GM12878 (cell line): ENCODE measurements at regions not wholly inside any gene's neighbourhood (a gene's known extent, or its start where the extent isn't known, plus 50 kb on each side); places are given as distances from the start of the nearest gene placed in this dataset.

Experiments used
- ATAC-seq: fragments of 200-7000 bp; cut with Tn5 transposase; 3 replicates; pipeline ENCODE4 v1.9.1; 2020; ENCODE audit warnings: mild to moderate bottlenecking, moderate library complexity
- BruUV-seq: library from RNA; stranded (reverse); fragments of 400-500 nt; replicated peaks from 2 replicates; lab custom pipeline; 2021; lab: Mats Ljungman, UMichigan
- CTCF ChIA-PET: fragments of 300-600 bp; sonication (Branson Sonifier 250); formaldehyde crosslinking; extraction: SDS; loops from one replicate; lab custom pipeline; 2021; ENCODE audit warnings: inconsistent platforms; lab: Yijun Ruan, JAX
- POLR2A ChIA-PET: fragments of 350-600 bp; formaldehyde crosslinking; extraction: SDS; loops from one replicate; lab custom pipeline; 2021; ENCODE audit warnings: inconsistent platforms; lab: Charles Lee
- RAD21 ChIA-PET: fragments of 300-600 bp; sonication (Branson Sonifier 250); formaldehyde crosslinking; loops from one replicate; lab custom pipeline; 2023; ENCODE audit warnings: antibody characterized with exemption; ENCODE audit not compliant: unreplicated experiment; lab: Charles Lee
- SMC1A ChIA-PET: fragments of 300-600 bp; sonication (Branson Sonifier 250); formaldehyde crosslinking; loops from one replicate; lab custom pipeline; 2023; ENCODE audit not compliant: unreplicated experiment, uncharacterized antibody; lab: Charles Lee
- DNase-seq: peaks from one replicate; pipeline ENCODE4 v3.0.0-alpha.2; 2011; ENCODE audit warnings: low read depth, low spot score
- FAIRE-seq: peaks from 3 replicates; lab custom pipeline; 2011; peaks lifted over from hg19 to GRCh38; lab: Jason Lieb, UNC
- H2AFZ ChIP-seq: 2 replicates; pipeline ENCODE4 v1.6.0; 2011; ENCODE audit warnings: low read depth, low read length, control low read depth; ENCODE audit not compliant: control insufficient read depth
- H3K27ac ChIP-seq: 2 replicates; pipeline ENCODE4 v1.5.1; 2011; ENCODE audit warnings: control low read depth; ENCODE audit not compliant: control insufficient read depth, insufficient read depth
- H3K27me3 ChIP-seq, 2 experiments: replicated peaks in 1 of 2; 2 replicates each; pipeline versions ENCODE4 v1.6.0 to v1.6.1; 2011; ENCODE audit warnings: low read length in 1 of 2; ENCODE audit not compliant: control insufficient read depth in 2 of 2, insufficient read depth in 2 of 2
- H3K36me3 ChIP-seq, 2 experiments: 2 replicates each; pipeline ENCODE4 v1.5.1; 2011; ENCODE audit warnings: low read length in 1 of 2; ENCODE audit not compliant: control insufficient read depth in 2 of 2, insufficient read depth in 2 of 2
- H3K4me1 ChIP-seq: 2 replicates; pipeline ENCODE4 v1.6.1; 2011; ENCODE audit warnings: mild to moderate bottlenecking, low read length, moderate library complexity, mixed read lengths; ENCODE audit not compliant: control insufficient read depth, insufficient read depth
- H3K4me2 ChIP-seq: 2 replicates; pipeline ENCODE4 v1.6.0; 2011; ENCODE audit warnings: control low read depth; ENCODE audit not compliant: control insufficient read depth, insufficient read depth
- H3K4me3 ChIP-seq: fragments of 200-600 bp; sonication (generic); 2 replicates; pipeline ENCODE4 v1.5.1; 2016
- H3K79me2 ChIP-seq: 2 replicates; pipeline ENCODE4 v1.6.0; 2011; ENCODE audit warnings: low read length; ENCODE audit not compliant: control insufficient read depth, insufficient read depth
- H3K9ac ChIP-seq: 2 replicates; pipeline ENCODE4 v1.8.0; 2011; ENCODE audit warnings: low read length, control low read depth, mixed read lengths; ENCODE audit not compliant: control insufficient read depth, insufficient read depth
- H3K9me3 ChIP-seq: replicated peaks from 3 replicates; pipeline ENCODE4 v1.5.1; 2011; ENCODE audit warnings: mild to moderate bottlenecking, low read length; ENCODE audit not compliant: control insufficient read depth, insufficient read depth
- H4K20me1 ChIP-seq: 2 replicates; pipeline ENCODE4 v1.6.0; 2011; ENCODE audit not compliant: control insufficient read depth, insufficient read depth
- CBFB ChIP-seq: IDR thresholded peaks from 2 replicates; pipeline ENCODE4 v1.6.1; 2016; ENCODE audit warnings: antibody characterized with exemption, low read depth
- FOXK2 ChIP-seq: fragments of 450-650 bp; IDR thresholded peaks from 2 replicates; pipeline ENCODE4 v1.6.1; 2017; ENCODE audit warnings: mild to moderate bottlenecking, moderate library complexity
- JUNB ChIP-seq: IDR thresholded peaks from 2 replicates; pipeline ENCODE4 v1.6.1; 2016; ENCODE audit warnings: antibody characterized with exemption, mild to moderate bottlenecking
- JUND ChIP-seq: IDR thresholded peaks from 2 replicates; pipeline ENCODE4 v1.6.1; 2012; ENCODE audit warnings: low read depth, mild to moderate bottlenecking, low read length, improper control_type of control experiment, moderate library complexity
- LARP7 ChIP-seq: fragments of 450-650 bp; IDR thresholded peaks from 2 replicates; pipeline ENCODE4 v1.6.1; 2017; ENCODE audit warnings: mild to moderate bottlenecking
- MEF2A ChIP-seq: IDR thresholded peaks from 2 replicates; pipeline ENCODE4 v1.6.1; 2011; ENCODE audit warnings: low read depth, mild to moderate bottlenecking, low read length, moderate library complexity; ENCODE audit not compliant: insufficient read depth
- NFXL1 ChIP-seq: fragments of 450-650 bp; IDR thresholded peaks from 2 replicates; pipeline ENCODE4 v1.6.1; 2017; ENCODE audit warnings: antibody characterized with exemption, mild to moderate bottlenecking, borderline replicate concordance
- NRF1 ChIP-seq: conservative IDR thresholded peaks from 2 replicates; pipeline ENCODE4 v1.6.1; 2011; ENCODE audit warnings: mild to moderate bottlenecking, low read depth, low read length, improper control_type of control experiment
- RB1 ChIP-seq: fragments of 450-650 bp; formaldehyde crosslinking; IDR thresholded peaks from 2 replicates; pipeline ENCODE4 v1.6.1; 2017; ENCODE audit warnings: mild to moderate bottlenecking, borderline replicate concordance
- SMAD5 ChIP-seq: IDR thresholded peaks from 2 replicates; pipeline ENCODE4 v1.6.1; 2016; ENCODE audit warnings: antibody characterized with exemption, low read depth
- SREBF1 ChIP-seq: IDR thresholded peaks from 2 replicates; pipeline ENCODE4 v1.6.1; 2012; ENCODE audit warnings: mild to moderate bottlenecking, low read length
- TARDBP ChIP-seq: IDR thresholded peaks from 2 replicates; pipeline ENCODE4 v1.6.1; 2016; ENCODE audit warnings: borderline replicate concordance
- TCF3 ChIP-seq: IDR thresholded peaks from 2 replicates; pipeline ENCODE4 v1.6.1; 2012; ENCODE audit warnings: low read depth, mild to moderate bottlenecking, low read length, borderline replicate concordance; ENCODE audit not compliant: insufficient read depth
- TCF7 ChIP-seq: IDR thresholded peaks from 2 replicates; pipeline ENCODE4 v1.6.1; 2014; ENCODE audit warnings: antibody characterized with exemption, borderline replicate concordance
- WGBS: methylation state at CpG from one replicate; pipeline ENCODE4 v1.1.6; 2016; ENCODE audit warnings: low lambda C conversion rate; ENCODE audit not compliant: insufficient replicate concordance, insufficient coverage; ENCODE audit errors: missing lambda C conversion rate; 5-methylcytosine and 5-hydroxymethylcytosine counted together
- in situ Hi-C: fragments of 300-500 bp; cut with MboI; formaldehyde crosslinking; loops from 9 replicates; pipeline ENCODE4 v1.14.3; 2018; ENCODE audit warnings: mixed read lengths
- intact Hi-C: fragments of 100-400 bp; cut with micrococcal nuclease; formaldehyde crosslinking; loops from one replicate; pipeline ENCODE4 v1.14.2; 2022; ENCODE audit not compliant: unreplicated experiment
- TF ChIP-seq, protein P1 (sequence below): IDR thresholded peaks from 2 replicates; pipeline ENCODE4 v1.6.1; 2012; ENCODE audit warnings: low read length, inconsistent platforms
- TF ChIP-seq, protein P2 (sequence below): fragments of 450-650 bp; formaldehyde crosslinking; IDR thresholded peaks from 2 replicates; pipeline ENCODE4 v1.4.0; 2020; ENCODE audit warnings: mild to moderate bottlenecking, moderate library complexity

DNA sequence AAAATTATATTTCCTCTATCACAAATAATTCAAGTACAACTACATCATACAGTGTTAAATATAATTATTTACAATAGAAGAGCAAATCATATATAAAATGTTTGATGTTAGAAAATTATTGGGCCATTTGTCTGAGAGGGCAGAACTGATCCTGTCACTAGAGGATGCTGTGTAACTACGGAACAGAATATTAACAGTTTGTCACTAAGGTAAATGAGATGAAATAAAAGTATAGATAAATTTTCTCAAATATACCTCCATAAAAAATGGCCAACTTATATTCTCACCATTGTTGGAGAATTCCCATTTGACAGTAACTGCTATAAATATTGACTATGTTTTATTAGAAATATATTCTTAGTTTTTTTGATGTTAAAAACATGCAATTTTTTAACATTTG is 1067.4 kb upstream of the DDX18 start:
- Histone ChIP-seq H3K4me3 (no peak overlapping the region), H4K20me1 (no peaks in the 10 kb centered on the region), H3K36me3 (no peaks in the 10 kb centered on the region), H3K27me3 (no peaks in the 10 kb centered on the region), H3K4me2 (no peak overlapping the region), H3K27ac (no peak overlapping the region), H3K79me2 (no peaks in the 10 kb centered on the region), H3K9ac (no peak overlapping the region), H2AFZ (no peak overlapping the region), H3K4me1 (no peaks in the 10 kb centered on the region), H3K9me3 (no peaks in the 10 kb centered on the region)
- in situ Hi-C loops (no loop called here), intact Hi-C loops (no loop called here)
- RAD21 ChIA-PET, result no interaction called here
- no TSS peak for BruUV-seq
- POLR2A ChIA-PET, result no interaction called here
- ATAC-seq (no peak), DNase-seq (no peak), FAIRE-seq (no peak)
- TF ChIP-seq MEF2A, result no peak
- no peak for TF ChIP-seq LARP7
- no peak for TF ChIP-seq SMAD5
- no peak for TF ChIP-seq RB1
- TF ChIP-seq, protein P1, sequence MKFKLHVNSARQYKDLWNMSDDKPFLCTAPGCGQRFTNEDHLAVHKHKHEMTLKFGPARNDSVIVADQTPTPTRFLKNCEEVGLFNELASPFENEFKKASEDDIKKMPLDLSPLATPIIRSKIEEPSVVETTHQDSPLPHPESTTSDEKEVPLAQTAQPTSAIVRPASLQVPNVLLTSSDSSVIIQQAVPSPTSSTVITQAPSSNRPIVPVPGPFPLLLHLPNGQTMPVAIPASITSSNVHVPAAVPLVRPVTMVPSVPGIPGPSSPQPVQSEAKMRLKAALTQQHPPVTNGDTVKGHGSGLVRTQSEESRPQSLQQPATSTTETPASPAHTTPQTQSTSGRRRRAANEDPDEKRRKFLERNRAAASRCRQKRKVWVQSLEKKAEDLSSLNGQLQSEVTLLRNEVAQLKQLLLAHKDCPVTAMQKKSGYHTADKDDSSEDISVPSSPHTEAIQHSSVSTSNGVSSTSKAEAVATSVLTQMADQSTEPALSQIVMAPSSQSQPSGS, result no peak
- no peak for TF ChIP-seq FOXK2
- no peak for TF ChIP-seq TCF7
- no peak for TF ChIP-seq JUND
- TF ChIP-seq JUNB, result no peak
- SMC1A ChIA-PET, result no interaction called here
- 0% methylated on average over 1 of the region's 1 CpG for WGBS
- CTCF ChIA-PET, result no interaction called here

DNA sequence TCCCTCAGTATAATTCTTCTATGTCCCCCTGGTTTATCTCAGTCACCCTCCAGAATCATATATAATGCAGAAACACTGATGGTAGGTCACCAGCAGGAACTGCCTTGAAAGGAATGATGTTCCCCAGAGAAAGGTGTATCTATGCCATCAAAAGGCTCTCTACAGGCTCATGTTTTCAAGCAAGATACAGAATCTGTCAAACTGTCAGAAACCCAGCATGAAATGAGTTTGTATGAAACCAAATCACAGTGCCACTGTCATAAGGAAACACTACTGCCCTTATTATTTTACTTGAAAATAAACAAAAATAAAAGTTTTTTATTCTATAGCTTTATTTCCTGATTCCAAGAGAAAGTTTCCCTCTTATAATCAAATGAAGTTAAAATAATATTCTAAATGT is 1064.5 kb upstream of the DDX18 start:
- in situ Hi-C loops, result no loop called here
- H3K27me3 ChIP-seq, result no peaks in the 10 kb centered on the region
- ChIA-PET POLR2A (no interaction called here), RAD21 (no interaction called here), CTCF (no interaction called here), SMC1A (interaction anchor here (0.7 kb wide), 1 partner anchor 120 kb away, joined by 4 read pairs; no protein-coding TSS in a partner anchor)
- no TSS peak for BruUV-seq
- H2AFZ ChIP-seq, result no peak overlapping the region
- FAIRE-seq, result no peak
- no peak overlapping the region for H3K9ac ChIP-seq
- H3K27ac ChIP-seq, result no peak overlapping the region
- H3K9me3 ChIP-seq, result no peaks in the 10 kb centered on the region
- intact Hi-C loops, result no loop called here
- no peaks in the 10 kb centered on the region for H3K36me3 ChIP-seq
- H3K4me2 ChIP-seq, result no peak overlapping the region
- ATAC-seq, result no peak
- no peak overlapping the region for H3K4me3 ChIP-seq
- H3K79me2 ChIP-seq, result no peaks in the 10 kb centered on the region
- no peak for DNase-seq
- H3K4me1 ChIP-seq, result no peaks in the 10 kb centered on the region
- H4K20me1 ChIP-seq, result no peaks in the 10 kb centered on the region
- no peak for TF ChIP-seq NRF1
- no peak for TF ChIP-seq TCF3
- TF ChIP-seq TARDBP, result no peak
- no peak for TF ChIP-seq SREBF1
- no peak for TF ChIP-seq NFXL1
- TF ChIP-seq, protein P2, sequence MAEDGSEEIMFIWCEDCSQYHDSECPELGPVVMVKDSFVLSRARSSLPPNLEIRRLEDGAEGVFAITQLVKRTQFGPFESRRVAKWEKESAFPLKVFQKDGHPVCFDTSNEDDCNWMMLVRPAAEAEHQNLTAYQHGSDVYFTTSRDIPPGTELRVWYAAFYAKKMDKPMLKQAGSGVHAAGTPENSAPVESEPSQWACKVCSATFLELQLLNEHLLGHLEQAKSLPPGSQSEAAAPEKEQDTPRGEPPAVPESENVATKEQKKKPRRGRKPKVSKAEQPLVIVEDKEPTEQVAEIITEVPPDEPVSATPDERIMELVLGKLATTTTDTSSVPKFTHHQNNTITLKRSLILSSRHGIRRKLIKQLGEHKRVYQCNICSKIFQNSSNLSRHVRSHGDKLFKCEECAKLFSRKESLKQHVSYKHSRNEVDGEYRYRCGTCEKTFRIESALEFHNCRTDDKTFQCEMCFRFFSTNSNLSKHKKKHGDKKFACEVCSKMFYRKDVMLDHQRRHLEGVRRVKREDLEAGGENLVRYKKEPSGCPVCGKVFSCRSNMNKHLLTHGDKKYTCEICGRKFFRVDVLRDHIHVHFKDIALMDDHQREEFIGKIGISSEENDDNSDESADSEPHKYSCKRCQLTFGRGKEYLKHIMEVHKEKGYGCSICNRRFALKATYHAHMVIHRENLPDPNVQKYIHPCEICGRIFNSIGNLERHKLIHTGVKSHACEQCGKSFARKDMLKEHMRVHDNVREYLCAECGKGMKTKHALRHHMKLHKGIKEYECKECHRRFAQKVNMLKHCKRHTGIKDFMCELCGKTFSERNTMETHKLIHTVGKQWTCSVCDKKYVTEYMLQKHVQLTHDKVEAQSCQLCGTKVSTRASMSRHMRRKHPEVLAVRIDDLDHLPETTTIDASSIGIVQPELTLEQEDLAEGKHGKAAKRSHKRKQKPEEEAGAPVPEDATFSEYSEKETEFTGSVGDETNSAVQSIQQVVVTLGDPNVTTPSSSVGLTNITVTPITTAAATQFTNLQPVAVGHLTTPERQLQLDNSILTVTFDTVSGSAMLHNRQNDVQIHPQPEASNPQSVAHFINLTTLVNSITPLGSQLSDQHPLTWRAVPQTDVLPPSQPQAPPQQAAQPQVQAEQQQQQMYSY (CRISPR knock-in tag), result no peak
- no peak for TF ChIP-seq CBFB
